HG02642 (cell line): ENCODE measurements at regions not wholly inside any gene's neighbourhood (a gene's known extent, or its start where the extent isn't known, plus 50 kb on each side); places are given as distances from the start of the nearest gene placed in this dataset.

Experiments used
- ATAC-seq: cut with Tn5 transposase; IDR thresholded peaks from one replicate; pipeline ENCODE4 v1.9.1; 2021; ENCODE audit warnings: mild to moderate bottlenecking; ENCODE audit not compliant: unreplicated experiment, poor library complexity

- ATAC-seq: no peak
Observed at GRCh38 chr16:79500286-79500685, 100.3 kb downstream of the MAF start.

GRCh38 chr16:79498928-79499327, 101.6 kb downstream of the MAF start:
- ATAC-seq: no peak

DNA sequence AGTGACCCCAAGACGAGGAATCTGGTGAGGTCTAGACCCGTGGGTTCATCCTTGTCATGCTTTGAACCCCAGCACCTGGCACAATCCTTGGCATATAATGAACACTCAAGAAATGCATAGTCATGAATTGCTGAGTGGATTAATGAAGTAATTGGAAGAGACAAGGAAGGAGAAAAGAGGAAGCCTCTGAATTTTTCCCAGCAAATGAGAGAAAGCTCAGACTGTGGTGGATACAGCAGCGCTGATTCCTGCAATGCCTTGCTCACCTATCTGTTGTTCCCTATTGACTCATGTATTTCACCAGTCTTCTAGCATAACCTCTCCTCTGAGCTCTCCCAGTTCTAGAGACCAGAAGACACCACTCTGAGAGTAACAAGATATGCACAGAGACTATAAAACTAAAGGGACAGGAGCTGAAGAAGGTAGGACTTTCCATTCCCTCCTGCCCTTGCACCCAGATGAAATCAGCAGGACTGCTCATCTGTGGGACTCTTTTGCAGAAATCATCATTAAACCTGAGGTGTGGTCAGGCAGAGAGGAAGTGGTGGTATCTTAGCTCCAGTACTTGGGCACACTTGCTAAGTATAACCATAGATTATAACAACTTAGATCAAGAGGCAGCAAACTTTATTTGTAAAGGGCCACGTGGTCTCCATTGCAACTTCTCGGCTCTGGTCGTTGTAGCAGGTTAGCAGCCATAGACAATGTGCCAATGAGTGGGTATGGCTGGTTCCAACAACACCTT, 102.8 kb downstream of the MAF start:
- no peak for ATAC-seq

DNA sequence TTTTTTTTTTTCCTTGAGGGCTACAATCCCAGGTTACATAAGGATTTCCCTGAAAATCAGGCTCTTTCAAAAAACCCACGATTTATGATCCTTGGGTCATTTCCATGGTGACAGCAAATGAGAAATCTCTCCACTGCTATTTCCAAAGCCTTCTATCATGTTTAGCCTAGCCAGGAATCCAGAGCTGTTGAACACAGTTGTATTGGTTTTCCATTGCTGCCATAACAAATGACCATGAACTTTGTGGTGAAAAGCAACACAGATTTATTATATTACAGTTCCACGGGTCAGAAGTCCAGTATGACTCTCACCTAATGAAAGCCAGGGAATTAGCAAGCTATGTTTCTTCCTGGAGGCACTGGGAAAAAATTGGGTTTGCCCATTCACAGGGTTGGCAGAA, 106.6 kb downstream of the MAF start:
- no peak for ATAC-seq

GRCh38 chr16:79492036-79492435, 108.5 kb downstream of the MAF start:
- ATAC-seq: no peak

DNA sequence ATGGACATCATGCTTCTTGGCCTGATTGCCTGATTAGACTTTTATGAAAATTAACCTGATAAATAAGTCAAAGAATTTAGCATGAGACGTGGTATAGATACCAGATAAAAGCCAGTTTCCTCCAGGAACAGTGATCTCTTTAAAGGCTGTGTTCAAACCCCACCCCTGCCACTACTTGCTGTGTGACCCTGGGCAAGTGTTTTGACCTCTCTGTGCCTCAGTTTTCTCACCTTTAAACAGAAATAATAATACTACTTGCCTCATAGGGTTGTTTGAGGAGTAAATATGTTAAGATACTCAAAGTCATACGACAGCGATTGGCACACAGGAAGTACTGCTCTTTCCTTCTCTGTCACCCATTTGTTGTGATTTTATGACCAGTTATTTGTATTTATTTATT, 115.5 kb downstream of the MAF start:
- ATAC-seq: no peak

DNA sequence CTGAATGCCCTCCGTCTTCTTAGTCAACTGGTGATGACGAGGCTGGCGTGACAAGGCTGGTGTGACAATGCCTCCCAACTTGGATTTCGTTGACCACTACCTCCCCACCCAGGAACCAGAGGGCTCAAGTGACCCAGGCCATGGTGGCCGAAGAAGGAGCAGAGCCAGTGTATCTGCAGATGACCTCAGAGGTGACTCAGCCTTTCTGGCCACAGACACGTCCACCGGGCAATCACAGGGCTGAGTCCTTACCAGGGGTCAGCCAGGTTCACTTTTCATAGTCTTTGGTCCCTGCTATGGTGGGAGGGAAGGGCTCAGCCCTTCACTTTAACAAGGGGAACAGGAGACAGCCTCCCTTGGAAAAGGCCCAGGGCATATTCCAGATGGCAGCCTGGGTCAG, 116.3 kb downstream of the MAF start:
- no peak for ATAC-seq

- ATAC-seq: no peak
Observed at GRCh38 chr16:79483336-79483735, 117.2 kb downstream of the MAF start.

- ATAC-seq: no peak
Observed at GRCh38 chr16:79482011-79482410, 118.5 kb downstream of the MAF start.

- no peak for ATAC-seq
Observed at GRCh38 chr16:79480929-79481328, 119.6 kb downstream of the MAF start.

- ATAC-seq: no peak
Observed at GRCh38 chr16:79480056-79480455, 120.5 kb downstream of the MAF start.

DNA sequence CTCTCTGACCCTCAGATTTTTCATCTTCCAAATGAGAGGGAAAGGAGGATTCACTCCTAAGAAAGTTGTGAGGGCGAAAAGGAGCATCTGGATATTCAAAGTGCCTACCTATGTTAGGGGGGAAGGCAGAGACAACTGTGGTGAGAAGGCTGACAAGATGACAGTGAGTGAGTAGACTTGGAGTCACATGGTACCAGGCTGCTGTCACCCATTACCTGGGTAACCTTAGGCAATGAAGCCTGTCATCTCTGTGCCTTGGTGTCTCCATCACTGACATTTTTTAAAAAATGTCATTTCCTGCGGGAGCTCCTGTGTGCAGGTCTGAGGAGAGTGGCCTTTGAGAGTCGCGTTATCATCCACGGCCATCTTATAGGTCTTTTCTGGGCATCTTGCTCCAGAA, 124.0 kb downstream of the MAF start:
- ATAC-seq: no peak

GRCh38 chr16:79475841-79476240, 124.7 kb downstream of the MAF start:
- ATAC-seq: no peak

- no peak for ATAC-seq
Observed at GRCh38 chr16:79473456-79473855, 127.1 kb downstream of the MAF start.

DNA sequence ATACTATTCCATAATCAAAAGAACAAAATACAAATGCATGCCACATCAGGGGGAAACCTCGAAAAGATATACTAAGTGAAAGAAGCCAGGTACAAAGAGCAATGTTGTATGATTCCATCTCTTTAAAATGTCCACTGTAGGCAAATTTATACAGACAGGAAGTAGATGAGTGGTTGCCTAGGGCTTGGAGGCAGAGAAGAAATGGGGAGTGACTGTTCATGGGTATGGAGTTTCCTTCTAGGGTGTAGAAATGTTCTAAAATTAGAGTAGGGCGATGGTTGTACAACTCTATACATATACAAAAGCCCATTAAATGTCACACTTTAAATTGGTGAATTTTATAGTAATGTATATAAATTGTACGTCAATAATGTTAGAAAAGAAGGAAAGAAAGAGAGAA, 128.1 kb downstream of the MAF start:
- no peak for ATAC-seq

DNA sequence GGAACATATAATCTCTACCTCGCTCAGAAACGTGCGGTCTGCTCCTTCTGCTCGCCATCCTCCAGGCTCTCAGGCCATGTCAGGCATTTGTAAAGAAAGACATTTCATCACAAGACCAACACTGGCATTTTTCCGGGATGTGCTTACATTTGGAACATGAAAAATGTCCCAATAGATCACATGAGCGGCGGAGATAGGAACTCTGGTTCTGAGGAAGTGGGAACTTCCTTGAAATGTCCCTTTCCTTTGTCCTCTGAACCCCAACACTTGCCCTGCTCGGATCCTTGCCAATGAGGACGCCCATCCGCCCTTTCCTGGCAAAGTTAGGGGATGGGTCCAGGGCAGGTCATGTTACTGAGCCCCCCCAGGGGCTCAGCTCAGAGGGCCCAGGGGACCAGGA, 130.5 kb downstream of the MAF start:
- no peak for ATAC-seq

DNA sequence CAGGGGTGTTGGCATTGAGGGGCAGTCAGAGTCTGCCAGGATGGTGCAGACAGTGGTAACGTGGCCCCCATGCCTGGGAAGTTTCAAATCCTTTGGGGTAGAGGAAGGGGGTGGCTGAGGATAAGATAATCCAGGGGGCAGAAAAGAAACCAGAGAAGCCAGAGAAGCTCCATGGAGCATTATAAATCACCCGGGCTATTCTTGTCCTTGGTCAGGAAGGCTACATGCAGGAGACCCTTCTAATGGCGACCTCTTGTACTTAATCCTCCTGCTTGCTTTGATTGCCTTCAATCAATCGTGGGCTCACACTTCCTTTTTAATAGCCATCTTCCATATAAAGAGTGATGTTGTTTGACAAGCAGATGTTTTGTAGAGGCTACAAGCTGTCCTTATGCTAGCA, 131.9 kb downstream of the MAF start:
- no peak for ATAC-seq

- ATAC-seq: no peak
Observed at GRCh38 chr16:79468121-79468552, 132.4 kb downstream of the MAF start.

DNA sequence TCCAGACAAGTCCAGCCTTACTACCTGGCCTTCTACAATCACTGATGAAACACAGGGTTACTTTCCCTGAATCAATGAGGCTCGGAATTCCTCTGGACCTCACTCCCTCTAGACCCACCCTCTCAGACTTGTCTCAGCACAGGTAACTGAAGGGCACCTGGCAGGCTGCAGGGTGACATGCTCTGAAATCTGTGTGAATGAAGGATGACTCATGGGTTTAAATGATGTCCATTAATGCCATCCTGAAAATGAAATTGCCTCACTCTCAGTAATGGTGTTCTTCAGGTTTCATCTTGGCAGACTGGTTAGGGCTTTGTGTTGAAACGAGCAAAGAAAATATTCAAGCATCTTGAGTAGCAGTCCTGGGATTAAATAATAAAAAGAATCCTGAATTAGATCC, 134.4 kb downstream of the MAF start:
- ATAC-seq: no peak

DNA sequence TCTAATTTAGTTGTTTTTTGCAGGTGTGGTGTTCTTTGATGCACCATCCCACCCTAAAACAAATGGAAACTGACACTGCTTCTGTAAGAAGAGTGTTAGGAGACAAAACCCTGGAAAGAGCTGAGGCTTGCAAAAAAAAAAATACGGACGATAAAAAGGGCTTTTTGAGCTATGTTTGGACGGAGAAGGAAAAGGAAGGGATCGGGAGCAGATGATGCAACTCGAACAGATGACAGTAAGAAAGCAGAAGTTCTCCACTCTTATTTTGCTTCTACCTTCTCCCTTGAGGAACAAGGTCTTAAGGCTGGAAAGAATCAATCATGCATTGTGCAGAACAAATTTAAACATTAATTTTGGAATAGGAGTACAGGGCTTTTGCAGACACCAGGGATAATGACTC, 136.7 kb downstream of the MAF start:
- no peak for ATAC-seq

DNA sequence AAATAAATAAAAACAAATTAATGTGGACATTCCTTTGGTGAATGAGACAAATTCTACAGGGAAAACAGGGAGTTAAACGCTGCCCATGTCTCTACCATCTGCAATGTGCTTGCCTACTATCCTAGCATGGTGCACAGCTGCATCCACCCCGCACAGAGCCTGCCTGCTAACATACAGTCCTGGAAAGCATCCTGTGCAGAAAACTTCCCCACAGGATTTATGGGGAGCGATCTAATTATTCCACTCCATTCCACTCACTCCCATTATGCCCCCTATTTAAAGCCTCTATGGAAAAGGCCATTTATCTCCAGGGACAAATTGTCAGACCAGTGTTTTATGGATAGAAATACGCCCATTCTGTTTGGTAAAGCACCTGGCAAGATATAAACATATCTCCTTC, 144.5 kb downstream of the MAF start:
- no peak for ATAC-seq

DNA sequence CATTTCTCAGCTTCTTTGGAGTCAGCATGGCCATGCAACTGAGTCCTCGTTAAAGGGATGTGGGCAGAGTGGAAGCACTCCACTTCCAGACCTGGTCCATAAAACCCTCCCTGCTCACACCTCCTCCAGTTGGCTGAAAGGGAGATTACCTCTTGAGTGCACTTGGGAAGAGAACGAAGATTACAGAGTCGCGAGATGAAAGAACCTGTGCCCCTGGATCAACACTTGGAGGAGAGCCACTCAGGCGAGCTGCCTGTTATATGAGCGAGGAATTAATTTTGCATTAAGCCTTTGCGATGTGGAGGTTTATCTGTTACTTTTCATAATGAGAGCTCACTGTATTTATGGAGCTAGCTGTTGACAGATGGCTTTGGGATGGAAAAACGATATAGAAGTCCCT, 147.9 kb downstream of the MAF start:
- ATAC-seq: no peak
